Myocyte (in vitro differentiated cells): ENCODE measurements at regions not wholly inside any gene's neighbourhood (a gene's known extent, or its start where the extent isn't known, plus 50 kb on each side); places are given as distances from the start of the nearest gene placed in this dataset.

Experiments
- DNase-seq: peaks from one replicate; pipeline ENCODE4 v3.0.0-alpha.2; 2012; ENCODE audit warnings: low read depth

GRCh38 chr9:134487066-134487710 is 154.4 kb upstream of the COL5A1 start:
- DNase-seq = no peak

GRCh38 chr9:134488331-134489280 is 153.0 kb upstream of the COL5A1 start:
- DNase-seq = no peak

- no peak for DNase-seq
These were observed 151.8 kb upstream of the COL5A1 start for GRCh38 chr9:134489621-134490408.

- no peak for DNase-seq
These were observed 151.2 kb upstream of the COL5A1 start for GRCh38 chr9:134490446-134490845.

- peak; percentile 28 for DNase-seq
These were observed 150.3 kb upstream of the COL5A1 start for GRCh38 chr9:134491196-134491835.

GRCh38 chr9:134491856-134492255 is 149.7 kb upstream of the COL5A1 start:
- no peak for DNase-seq

GRCh38 chr9:134492281-134492691 is 149.3 kb upstream of the COL5A1 start:
- DNase-seq = no peak

GRCh38 chr9:134492721-134493460 is 148.7 kb upstream of the COL5A1 start:
- no peak for DNase-seq

GRCh38 chr9:134493461-134494272 is 147.9 kb upstream of the COL5A1 start:
- DNase-seq = no peak

- DNase-seq = no peak
These were observed 147.3 kb upstream of the COL5A1 start for GRCh38 chr9:134494273-134494815.

- no peak for DNase-seq
These were observed 146.7 kb upstream of the COL5A1 start for GRCh38 chr9:134494905-134495304.

GRCh38 chr9:134495881-134496412 is 145.7 kb upstream of the COL5A1 start:
- DNase-seq = no peak

GRCh38 chr9:134496413-134497282 is 145.0 kb upstream of the COL5A1 start:
- no peak for DNase-seq

- no peak for DNase-seq
These were observed 144.2 kb upstream of the COL5A1 start for GRCh38 chr9:134497283-134497860.

- no peak for DNase-seq
These were observed 142.8 kb upstream of the COL5A1 start for GRCh38 chr9:134498814-134499166.

- no peak for DNase-seq
These were observed 140.5 kb upstream of the COL5A1 start for GRCh38 chr9:134500931-134501760.

- no peak for DNase-seq
These were observed 139.8 kb upstream of the COL5A1 start for GRCh38 chr9:134501761-134502265.
